ENCODE measurements at regions not wholly inside any gene's neighbourhood (a gene's known extent, or its start where the extent isn't known, plus 50 kb on each side); places are given as distances from the start of the nearest gene placed in this dataset.

DNA sequence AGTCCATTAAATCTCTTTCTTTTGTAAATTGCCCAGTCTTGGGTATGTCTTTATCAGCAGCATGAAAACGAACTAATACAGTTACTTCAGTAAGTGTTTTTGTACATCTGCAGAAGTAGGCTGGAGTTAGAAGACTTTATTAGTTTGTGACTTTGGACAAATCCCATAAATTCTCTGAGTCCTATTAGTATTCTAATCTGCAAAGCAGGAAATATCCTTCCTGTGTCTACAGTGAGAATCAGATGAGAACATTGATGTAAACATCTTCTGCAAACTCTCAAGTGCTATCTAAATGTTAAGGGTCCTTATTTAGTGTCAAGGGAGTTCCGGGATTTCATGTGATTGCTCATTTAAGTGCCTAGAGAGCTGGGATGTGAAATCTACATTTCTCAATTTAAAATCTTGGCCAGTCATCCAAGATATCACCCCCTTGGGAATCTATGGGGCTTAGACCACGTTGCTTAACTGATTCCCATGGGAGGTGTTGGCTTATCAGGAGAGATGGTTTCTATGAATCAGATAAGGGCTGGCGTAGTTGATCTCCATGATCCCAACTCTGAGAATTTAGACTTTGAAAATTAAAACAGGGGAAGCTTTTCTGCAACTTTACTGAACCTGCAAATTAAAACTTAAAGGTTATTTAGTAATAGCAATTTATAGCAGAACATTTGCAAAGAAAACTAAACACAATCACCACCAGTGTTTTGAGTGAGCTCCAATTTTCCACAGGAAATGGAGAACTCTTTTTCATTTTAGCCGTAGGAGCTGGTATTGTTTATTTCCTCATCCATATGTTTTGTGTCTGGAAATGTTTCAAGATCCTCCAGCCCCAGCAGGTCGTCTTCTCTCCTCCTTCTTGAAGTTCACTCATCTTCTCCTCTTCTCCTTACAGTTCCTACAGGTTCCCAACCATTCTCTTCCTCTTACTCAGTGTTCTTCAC, 241.6 kb upstream of the CD180 start:
- 100% methylated on average over 2 of the region's 6 CpGs for WGBS (ENCODE audit: insufficient coverage, low lambda C conversion rate)
- H3K9me3 ChIP-seq (ENCODE audit: control insufficient read depth, low read depth, low read length) = no peaks in the 10 kb centered on the region

DNA sequence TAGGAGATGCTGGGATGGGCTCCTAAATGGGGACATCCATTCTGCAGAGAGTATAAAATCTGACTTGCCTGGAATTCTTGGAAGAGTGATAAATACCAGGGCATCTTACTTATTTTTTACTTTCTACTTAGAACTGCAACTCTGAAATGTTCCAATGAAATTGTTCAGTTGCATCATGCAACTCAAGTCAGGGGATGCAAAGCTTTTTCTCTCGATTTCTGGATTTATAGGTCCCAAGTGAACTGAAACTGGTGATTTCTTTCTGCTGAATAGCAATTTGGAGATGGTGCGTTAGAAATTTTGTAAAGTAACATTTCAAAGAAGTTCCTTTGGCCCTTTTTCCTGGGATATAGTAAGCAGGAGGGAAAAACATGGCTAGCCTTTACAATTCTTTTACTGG, 238.4 kb upstream of the CD180 start:
- Histone ChIP-seq H3K36me3 (ENCODE audit: control insufficient read depth, insufficient read depth, low read length) (no peaks in the 10 kb centered on the region), H3K27ac (ENCODE audit: low read length) (no peak overlapping the region), H3K9me3 (ENCODE audit: control insufficient read depth, low read depth, low read length) (no peaks in the 10 kb centered on the region), H3K4me3 (ENCODE audit: low read length) (no peak overlapping the region), H3K27me3 (ENCODE audit: control insufficient read depth, insufficient read depth, low read length) (no peaks in the 10 kb centered on the region), H3K4me1 (ENCODE audit: control insufficient read depth, insufficient read depth, low read length) (no peaks in the 10 kb centered on the region)
- WGBS (ENCODE audit: insufficient coverage, low lambda C conversion rate) = 100% methylated on average over 1 of the region's 2 CpGs
- DNase-seq = no peak

More for the DNA sequence above, 241.6 kb upstream of the CD180 start:
- no peak overlapping the region for H3K4me3 ChIP-seq (ENCODE audit: low read length)
- no peaks in the 10 kb centered on the region for H3K36me3 ChIP-seq (ENCODE audit: control insufficient read depth, insufficient read depth, low read length)
- H3K27ac ChIP-seq (ENCODE audit: low read length) = no peak overlapping the region
- no peaks in the 10 kb centered on the region for H3K4me1 ChIP-seq (ENCODE audit: control insufficient read depth, insufficient read depth, low read length)
- no peak for DNase-seq
- H3K27me3 ChIP-seq (ENCODE audit: control insufficient read depth, insufficient read depth, low read length) = no peaks in the 10 kb centered on the region

DNA sequence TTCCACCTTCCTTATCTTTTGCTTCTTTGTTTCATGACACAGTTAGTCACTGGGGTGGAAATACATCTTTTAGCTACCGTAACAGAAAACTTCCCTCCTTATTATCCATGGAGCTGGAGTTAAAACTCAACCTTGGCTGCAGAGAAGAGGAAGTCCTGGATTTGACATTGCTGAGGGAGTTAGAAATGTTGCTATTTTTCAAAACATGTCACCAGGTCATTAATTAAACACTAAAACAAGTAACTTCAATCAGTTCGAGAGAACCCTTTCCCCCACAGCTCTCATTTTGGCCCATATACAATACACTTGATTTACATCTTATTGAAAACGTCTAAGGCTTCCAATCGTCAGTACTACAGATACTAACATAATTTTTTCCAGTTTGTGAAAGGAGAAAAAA, 237.9 kb upstream of the CD180 start:
- no CpG with 5 or more reads among the region's 4 CpGs for WGBS (ENCODE audit: insufficient coverage, low lambda C conversion rate)
- Histone ChIP-seq H3K4me1 (ENCODE audit: control insufficient read depth, insufficient read depth, low read length) (no peaks in the 10 kb centered on the region), H3K9me3 (ENCODE audit: control insufficient read depth, low read depth, low read length) (no peaks in the 10 kb centered on the region)

DNA sequence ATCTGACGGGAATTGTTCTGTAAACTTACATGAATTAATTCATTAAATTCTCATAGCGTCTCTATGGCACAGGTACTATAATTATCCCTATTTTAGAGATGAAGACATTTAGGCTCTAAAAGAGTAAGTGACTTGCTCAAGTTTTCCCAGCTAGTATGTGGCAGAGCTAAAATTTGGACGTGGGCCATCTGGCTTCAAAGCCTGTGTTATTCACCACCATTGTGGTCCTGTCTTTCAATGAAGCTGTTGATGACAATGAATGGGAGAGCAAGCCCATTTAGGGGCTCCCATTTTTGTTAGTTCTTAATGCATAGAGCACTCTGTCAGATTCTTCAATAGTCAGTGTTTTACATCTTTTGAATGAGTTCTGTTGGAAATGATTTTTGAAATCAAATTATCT, 236.0 kb upstream of the CD180 start:
- Histone ChIP-seq H3K4me1 (ENCODE audit: control insufficient read depth, insufficient read depth, low read length) (no peaks in the 10 kb centered on the region), H3K4me3 (ENCODE audit: low read length) (no peak overlapping the region), H3K36me3 (ENCODE audit: control insufficient read depth, insufficient read depth, low read length) (no peaks in the 10 kb centered on the region), H3K27ac (ENCODE audit: low read length) (no peak overlapping the region), H3K27me3 (ENCODE audit: control insufficient read depth, insufficient read depth, low read length) (no peaks in the 10 kb centered on the region), H3K9me3 (ENCODE audit: control insufficient read depth, low read depth, low read length) (no peaks in the 10 kb centered on the region)
- no peak for DNase-seq
- WGBS (ENCODE audit: insufficient coverage, low lambda C conversion rate) = no CpG with 5 or more reads among the region's 3 CpGs

More for the DNA sequence above, 237.9 kb upstream of the CD180 start:
- no peak overlapping the region for H3K4me3 ChIP-seq (ENCODE audit: low read length)
- no peaks in the 10 kb centered on the region for H3K36me3 ChIP-seq (ENCODE audit: control insufficient read depth, insufficient read depth, low read length)
- H3K27ac ChIP-seq (ENCODE audit: low read length) = no peak overlapping the region
- no peaks in the 10 kb centered on the region for H3K27me3 ChIP-seq (ENCODE audit: control insufficient read depth, insufficient read depth, low read length)
- DNase-seq = no peak

DNA sequence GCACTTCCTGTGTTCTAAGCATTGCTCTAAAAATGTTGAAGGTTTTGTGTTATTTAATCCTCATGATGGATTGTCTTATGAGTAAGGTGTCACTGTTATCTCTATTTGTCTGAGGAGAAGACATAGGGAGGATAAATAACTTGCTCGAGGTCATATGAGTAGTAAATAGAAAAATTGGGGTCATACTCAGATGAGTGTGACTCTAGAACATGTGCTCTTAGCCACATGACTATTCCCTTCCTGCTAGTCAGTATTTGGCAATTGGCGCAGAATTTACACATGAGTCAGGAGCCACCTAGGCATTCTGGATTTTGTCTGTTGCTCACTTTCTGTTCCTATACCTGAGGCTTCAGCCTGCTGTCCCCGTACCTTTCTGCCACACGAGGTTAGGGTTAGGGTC, 234.6 kb upstream of the CD180 start:
- 100% methylated on average over 1 of the region's 4 CpGs for WGBS (ENCODE audit: insufficient coverage, low lambda C conversion rate)
- no peaks in the 10 kb centered on the region for H3K9me3 ChIP-seq (ENCODE audit: control insufficient read depth, low read depth, low read length)
- no peak for DNase-seq

DNA sequence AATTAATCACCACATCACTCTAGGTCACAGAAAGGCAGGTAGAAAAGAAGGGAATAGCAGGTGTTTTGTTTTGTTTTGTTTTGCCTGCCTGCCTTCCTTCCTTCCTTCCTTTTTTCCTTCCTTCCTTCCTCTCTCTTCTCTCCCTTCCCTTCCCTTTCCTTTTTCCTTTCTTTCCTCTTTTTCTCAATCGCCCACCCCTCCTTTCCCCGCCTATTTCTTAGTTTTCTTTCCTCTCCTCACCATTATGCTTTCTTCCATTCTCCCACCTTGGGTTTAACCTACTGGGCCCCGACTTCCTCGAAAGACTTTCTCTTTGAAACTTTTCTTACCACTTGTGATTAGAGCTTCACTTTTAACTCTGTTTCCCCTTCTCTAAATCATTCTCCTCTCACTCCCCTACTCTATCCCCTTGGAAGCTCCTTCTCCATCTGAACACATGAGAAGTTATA, 231.3 kb upstream of the CD180 start:
- no peak overlapping the region for H3K27ac ChIP-seq (ENCODE audit: low read length)
- no peak for DNase-seq
- no peaks in the 10 kb centered on the region for H3K27me3 ChIP-seq (ENCODE audit: control insufficient read depth, insufficient read depth, low read length)
- H3K36me3 ChIP-seq (ENCODE audit: control insufficient read depth, insufficient read depth, low read length) = no peaks in the 10 kb centered on the region
- no peaks in the 10 kb centered on the region for H3K4me1 ChIP-seq (ENCODE audit: control insufficient read depth, insufficient read depth, low read length)
- no peaks in the 10 kb centered on the region for H3K9me3 ChIP-seq (ENCODE audit: control insufficient read depth, low read depth, low read length)
- no peak overlapping the region for H3K4me3 ChIP-seq (ENCODE audit: low read length)
- 98% methylated on average over 4 of the region's 4 CpGs for WGBS (ENCODE audit: insufficient coverage, low lambda C conversion rate)

More for the DNA sequence above, 234.6 kb upstream of the CD180 start:
- Histone ChIP-seq H3K27me3 (ENCODE audit: control insufficient read depth, insufficient read depth, low read length) (no peaks in the 10 kb centered on the region), H3K4me1 (ENCODE audit: control insufficient read depth, insufficient read depth, low read length) (no peaks in the 10 kb centered on the region), H3K4me3 (ENCODE audit: low read length) (no peak overlapping the region), H3K36me3 (ENCODE audit: control insufficient read depth, insufficient read depth, low read length) (no peaks in the 10 kb centered on the region), H3K27ac (ENCODE audit: low read length) (no peak overlapping the region)

DNA sequence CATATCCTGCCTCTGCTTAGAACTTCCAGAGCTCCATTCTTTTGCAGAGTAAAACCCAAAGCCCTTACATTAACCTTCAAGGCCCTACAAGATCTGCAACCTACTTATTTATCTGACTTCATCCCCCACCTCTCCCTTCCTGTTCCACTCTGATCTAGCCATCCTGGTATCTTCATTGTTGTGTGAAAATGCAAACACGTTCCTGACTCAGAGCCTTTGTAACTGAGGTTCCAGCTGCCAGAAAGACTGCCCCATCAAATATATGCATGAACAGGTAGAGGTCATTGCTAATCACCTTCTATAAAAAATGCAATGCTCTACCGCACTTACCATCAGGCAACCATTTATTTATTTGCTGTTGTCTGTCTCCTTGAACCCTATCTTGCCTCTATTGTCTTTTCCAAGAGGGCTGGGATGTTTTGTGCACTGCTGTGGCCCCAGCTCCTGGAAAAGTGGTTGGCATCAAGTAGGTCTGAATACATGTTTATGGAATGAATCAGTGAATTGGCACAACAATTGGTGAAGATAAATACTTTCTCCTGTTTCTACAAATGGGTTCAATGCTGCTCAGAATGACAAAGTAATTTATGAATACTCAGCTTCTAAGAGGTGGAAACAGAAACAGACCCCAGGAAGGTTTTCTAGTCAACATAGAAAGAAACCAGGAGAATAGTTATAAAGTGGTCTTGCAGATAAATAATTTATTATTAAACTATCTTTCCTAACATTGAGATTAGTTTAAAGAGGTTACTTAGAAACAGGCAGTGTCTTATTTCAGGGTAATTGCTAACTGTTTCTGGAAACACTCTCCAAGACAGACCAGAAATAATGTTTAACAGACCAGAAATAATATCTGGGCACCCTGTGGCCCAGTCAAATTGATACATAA, 230.6 kb upstream of the CD180 start:
- Histone ChIP-seq H3K36me3 (ENCODE audit: control insufficient read depth, insufficient read depth, low read length) (no peaks in the 10 kb centered on the region), H3K9me3 (ENCODE audit: control insufficient read depth, low read depth, low read length) (no peaks in the 10 kb centered on the region), H3K27ac (ENCODE audit: low read length) (no peak overlapping the region), H3K4me1 (ENCODE audit: control insufficient read depth, insufficient read depth, low read length) (no peaks in the 10 kb centered on the region), H3K27me3 (ENCODE audit: control insufficient read depth, insufficient read depth, low read length) (no peaks in the 10 kb centered on the region), H3K4me3 (ENCODE audit: low read length) (no peak overlapping the region)
- DNase-seq = no peak
- 100% methylated on average over 1 of the region's 2 CpGs for WGBS (ENCODE audit: insufficient coverage, low lambda C conversion rate)

DNA sequence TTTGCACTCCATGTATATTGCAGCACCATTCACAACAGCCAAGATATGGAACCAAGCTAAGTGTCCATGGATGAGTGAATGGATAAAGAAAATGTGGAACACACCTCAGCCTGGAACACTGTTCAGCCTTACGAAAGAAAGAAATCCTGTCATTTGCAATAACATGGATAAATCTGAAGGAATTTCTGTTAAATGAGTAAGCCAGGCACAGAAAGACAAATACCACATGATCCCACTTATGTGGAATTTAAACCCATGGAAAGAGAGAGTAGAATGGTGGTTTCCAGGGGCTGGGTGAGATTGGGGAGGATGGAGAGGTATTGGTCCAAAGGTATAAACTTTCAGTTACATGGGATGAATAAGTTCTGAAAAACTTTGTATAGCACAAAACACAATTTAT, 228.9 kb upstream of the CD180 start:
- Histone ChIP-seq H3K9me3 (ENCODE audit: control insufficient read depth, low read depth, low read length) (no peaks in the 10 kb centered on the region), H3K27me3 (ENCODE audit: control insufficient read depth, insufficient read depth, low read length) (no peaks in the 10 kb centered on the region), H3K36me3 (ENCODE audit: control insufficient read depth, insufficient read depth, low read length) (no peaks in the 10 kb centered on the region), H3K27ac (ENCODE audit: low read length) (no peak overlapping the region), H3K4me3 (ENCODE audit: low read length) (no peak overlapping the region), H3K4me1 (ENCODE audit: control insufficient read depth, insufficient read depth, low read length) (no peaks in the 10 kb centered on the region)
- DNase-seq = no peak
- WGBS (ENCODE audit: insufficient coverage, low lambda C conversion rate) = no CpG with 5 or more reads among the region's 1 CpG

DNA sequence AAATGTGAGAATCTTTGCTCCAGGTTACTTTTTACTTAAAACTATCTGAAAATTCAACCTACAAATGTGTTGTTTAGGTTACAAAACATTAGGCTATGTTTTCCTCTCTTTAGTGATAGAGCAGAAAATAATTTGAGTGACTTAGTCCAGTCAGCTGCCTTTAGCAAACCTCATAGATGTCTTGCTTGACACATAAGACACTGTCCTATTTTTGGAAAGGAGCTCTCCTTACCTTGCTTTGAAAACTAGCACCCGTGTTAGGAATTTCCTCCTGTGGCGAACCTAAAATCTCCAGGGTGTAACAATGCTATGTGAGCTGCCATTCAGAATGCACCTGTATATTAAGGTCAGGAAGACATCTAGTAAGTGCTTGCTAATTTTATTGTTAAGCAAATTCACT, 221.2 kb upstream of the CD180 start:
- Histone ChIP-seq H3K4me1 (ENCODE audit: control insufficient read depth, insufficient read depth, low read length) (no peaks in the 10 kb centered on the region), H3K27ac (ENCODE audit: low read length) (no peak overlapping the region), H3K27me3 (ENCODE audit: control insufficient read depth, insufficient read depth, low read length) (no peaks in the 10 kb centered on the region), H3K36me3 (ENCODE audit: control insufficient read depth, insufficient read depth, low read length) (no peaks in the 10 kb centered on the region), H3K9me3 (ENCODE audit: control insufficient read depth, low read depth, low read length) (no peaks in the 10 kb centered on the region), H3K4me3 (ENCODE audit: low read length) (no peak overlapping the region)
- no CpG with 5 or more reads among the region's 2 CpGs for WGBS (ENCODE audit: insufficient coverage, low lambda C conversion rate)
- no peak for DNase-seq

DNA sequence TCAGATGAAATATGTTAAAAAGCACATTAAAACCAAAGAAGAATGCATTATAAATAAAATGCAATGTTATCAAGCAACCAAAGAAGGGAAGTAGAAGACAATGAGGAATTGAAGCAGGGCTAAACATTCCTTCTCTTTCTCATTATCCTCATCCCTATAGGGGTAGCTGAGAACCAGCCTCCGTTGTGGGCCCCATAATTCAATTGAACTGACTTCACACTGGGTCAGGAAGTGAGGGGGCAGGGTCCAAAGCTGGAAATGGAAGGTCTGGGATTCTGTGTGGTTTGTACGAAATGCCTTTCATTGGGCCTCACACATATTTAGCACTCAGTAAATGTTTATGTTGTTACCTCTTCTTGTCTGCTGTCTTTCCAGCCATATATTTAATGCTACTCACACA, 220.4 kb upstream of the CD180 start:
- Histone ChIP-seq H3K9me3 (ENCODE audit: control insufficient read depth, low read depth, low read length) (no peaks in the 10 kb centered on the region), H3K4me1 (ENCODE audit: control insufficient read depth, insufficient read depth, low read length) (no peaks in the 10 kb centered on the region), H3K27ac (ENCODE audit: low read length) (no peak overlapping the region), H3K27me3 (ENCODE audit: control insufficient read depth, insufficient read depth, low read length) (no peaks in the 10 kb centered on the region), H3K4me3 (ENCODE audit: low read length) (no peak overlapping the region), H3K36me3 (ENCODE audit: control insufficient read depth, insufficient read depth, low read length) (no peaks in the 10 kb centered on the region)
- no peak for DNase-seq
- WGBS (ENCODE audit: insufficient coverage, low lambda C conversion rate) = no CpG with 5 or more reads among the region's 2 CpGs

Data from large intestine (tissue), 3 donors.